HG03354 (cell line): ENCODE measurements at regions not wholly inside any gene's neighbourhood (a gene's known extent, or its start where the extent isn't known, plus 50 kb on each side); places are given as distances from the start of the nearest gene placed in this dataset.
"Not testable (repeated sequence)": the region's sequence is repeated elsewhere in the genome, so short reads cannot be mapped to it uniquely, and the experiment has no call there.

ENCODE experiments used
- ATAC-seq: cut with Tn5 transposase; IDR thresholded peaks from one replicate; pipeline ENCODE4 v1.9.1; 2021; ENCODE audit warnings: mild to moderate bottlenecking; ENCODE audit not compliant: unreplicated experiment, poor library complexity, severe bottlenecking

DNA sequence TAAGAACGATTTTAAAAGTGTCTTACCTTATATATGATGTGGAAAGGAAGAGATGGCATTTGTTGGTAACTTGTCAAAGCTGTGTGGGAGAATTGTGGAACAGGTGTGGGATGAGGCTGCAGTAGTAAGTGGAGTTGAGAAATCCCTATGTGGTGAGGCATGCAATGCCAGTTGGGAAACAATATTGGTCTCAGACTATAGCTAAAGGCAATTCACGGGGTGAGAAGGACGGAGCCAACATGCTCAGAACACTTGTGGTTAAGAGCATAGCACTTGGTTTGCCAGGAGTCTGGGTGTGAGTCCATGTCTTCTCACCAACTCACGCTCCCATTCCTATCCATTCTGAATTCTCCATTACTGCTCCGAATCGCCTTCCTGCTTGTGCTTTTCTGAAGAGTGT is 615.6 kb upstream of the ADAMTS9 start:
- ATAC-seq = no peak

DNA sequence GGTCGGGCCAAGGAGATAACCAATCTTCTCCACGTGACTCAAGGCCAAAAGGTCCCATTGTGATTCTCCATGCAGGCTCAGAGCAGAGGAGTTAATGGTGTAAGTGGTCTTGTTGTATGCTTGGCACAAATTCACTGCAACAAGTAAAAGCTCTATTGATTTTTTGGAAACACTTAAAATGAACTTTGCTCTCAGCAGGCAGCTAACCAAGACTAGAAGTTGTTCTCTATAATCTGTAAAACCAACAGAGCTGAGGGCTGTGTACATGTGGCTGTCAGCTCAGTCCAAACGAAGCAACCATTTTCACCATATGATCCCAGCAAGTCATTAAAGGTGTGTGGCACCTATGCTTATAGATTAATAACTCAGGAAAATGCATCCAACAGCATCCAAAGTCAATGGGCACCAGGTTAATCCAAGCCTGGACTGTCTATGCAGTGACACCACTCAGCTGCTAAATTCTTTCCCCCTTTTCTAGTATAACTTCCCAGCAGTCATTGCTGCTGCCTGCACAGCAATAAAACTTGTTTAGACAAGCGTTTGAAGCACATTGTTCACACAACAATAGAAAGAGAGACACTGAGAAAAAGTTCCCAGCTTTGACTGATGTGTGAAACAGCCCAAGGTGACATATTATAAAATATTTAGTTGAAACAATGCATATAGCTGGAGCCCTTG is 603.8 kb upstream of the ADAMTS9 start:
- no peak for ATAC-seq

DNA sequence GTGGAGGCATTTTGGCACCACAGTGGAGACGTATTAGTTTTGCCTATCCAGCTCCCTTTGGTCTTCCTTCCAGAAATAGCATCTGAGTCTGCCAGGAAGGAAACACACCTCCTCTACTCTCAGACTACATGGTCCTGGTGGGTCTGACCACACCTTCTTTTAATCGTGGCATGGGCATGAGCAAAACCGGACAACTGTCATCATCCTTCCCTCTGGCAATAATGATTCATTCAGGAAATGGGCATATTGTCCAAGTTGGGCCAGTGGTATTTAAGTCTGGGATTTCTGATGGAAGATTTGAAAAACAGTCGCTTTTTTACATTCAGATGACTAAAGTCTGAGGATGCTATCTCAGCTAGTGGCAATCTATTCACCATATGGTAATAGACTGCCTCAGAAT is 601.0 kb upstream of the ADAMTS9 start:
- ATAC-seq = no peak

DNA sequence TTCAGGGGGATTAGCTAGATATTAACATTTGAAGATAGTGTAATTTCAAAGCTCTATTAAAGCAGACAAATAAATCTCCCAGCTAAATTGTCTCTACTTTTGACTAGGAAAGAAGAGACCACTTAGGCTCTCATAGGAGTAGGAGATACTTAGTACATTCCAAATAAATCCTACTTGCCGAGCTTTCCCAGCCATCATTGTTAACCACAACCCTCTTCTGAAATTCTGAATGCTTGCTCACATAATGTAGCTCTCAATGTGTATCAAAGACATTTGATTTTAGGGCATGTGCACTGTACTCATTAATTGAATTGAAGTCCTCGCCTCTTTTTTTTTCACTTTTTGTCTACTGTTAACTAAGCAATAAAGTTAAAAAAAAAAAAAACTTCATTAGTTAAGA is 598.2 kb upstream of the ADAMTS9 start:
- no peak for ATAC-seq

DNA sequence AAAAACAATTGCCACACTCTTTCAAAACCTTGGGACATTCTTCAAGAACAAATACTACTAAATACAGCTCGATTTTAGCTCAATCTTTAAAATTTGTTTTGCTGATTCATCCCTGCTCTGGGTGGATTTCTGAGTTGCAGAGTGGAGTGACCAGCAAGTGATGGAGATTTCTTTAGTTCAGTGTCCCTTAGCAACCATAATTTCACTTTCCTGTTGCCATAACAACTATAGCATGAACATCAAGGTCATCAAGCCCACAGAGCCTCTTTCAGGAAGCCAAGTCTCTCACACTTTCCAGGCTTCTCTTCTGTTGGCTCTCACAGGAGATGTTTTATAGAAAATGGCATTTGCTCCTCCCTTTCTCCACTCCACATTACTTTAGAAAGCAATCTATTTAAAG is 597.2 kb upstream of the ADAMTS9 start:
- no peak for ATAC-seq

DNA sequence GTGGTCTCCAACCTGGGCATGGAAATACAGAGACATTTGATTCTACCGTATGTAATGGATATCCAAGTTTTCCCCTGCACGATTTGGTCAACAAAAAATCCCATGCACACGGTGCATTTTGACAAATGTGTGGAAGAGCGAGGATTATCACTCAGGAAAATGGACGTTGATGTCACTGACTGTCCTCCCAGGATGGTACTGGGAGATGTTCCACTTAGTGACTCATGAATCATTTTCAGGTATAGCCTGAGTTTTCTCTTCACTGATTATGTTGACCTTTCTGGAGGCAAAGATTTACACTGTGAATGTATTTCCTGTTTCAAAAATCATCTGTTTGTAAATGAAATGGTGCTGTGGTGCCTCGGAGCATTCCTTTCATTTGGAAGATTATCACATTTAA is 596.7 kb upstream of the ADAMTS9 start:
- ATAC-seq = no peak

DNA sequence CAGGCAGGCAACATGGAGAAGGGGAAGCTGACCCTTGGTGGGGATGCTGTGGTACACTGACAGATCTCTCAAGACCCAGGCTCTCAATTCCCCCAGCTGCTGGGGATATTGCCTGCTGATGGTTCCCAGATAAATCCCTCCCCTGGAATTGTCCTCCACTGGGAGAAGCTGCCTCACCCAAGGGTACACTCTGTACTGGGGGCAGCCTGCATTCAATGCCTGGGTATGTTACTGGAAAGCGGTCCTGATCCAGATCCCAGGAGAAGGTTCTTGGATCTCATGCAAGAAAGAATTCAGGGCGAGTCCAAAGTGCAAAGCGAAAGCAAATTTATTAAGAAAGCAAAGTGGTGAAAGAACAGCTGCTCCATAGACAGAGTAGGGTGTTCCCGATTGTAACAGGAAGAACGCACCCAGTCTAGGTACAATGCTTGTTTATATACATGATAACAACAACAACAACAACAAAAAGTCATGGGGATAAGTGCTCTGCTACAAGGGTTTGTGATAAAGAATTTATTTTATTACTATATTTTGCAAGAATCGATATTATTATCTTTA is 591.5 kb upstream of the ADAMTS9 start:
- no peak for ATAC-seq

DNA sequence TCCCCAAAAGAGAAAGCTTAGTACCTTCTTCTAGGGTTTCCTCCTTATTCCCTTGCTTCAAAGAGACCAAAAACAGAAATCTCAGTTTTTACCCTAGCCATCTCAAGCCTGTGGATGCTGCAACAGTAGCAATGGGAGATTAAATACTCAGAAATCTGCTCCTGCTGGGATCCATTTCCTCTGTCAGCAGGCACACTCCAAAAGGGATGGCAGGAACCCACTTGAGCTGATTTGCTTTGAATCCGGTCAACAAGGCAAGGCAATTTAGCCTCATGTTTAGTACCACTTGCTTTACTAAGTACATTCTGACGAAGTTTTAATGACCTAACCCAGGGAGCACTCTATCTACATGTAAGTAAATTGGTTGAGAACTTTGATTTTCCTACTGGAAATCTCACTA is 590.0 kb upstream of the ADAMTS9 start:
- ATAC-seq = no peak

DNA sequence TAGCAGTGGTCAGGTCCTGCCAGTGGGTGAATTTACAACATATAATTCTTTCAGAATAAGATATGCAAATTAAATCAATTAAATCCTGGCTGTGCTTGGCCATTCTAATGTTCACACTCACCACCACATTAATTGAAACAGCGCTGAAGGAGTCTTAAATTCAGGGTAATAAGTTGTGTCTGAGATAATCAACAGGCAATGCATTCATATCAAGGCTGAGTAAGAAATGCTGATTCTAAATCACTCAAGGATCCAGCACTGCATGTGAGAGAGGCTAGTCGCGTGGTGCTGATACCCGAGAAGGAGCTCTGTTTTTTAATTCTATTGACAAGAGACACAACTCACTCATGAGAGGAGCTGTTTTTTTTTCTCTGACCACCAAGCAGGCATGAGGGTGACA is 588.8 kb upstream of the ADAMTS9 start:
- ATAC-seq = no peak

DNA sequence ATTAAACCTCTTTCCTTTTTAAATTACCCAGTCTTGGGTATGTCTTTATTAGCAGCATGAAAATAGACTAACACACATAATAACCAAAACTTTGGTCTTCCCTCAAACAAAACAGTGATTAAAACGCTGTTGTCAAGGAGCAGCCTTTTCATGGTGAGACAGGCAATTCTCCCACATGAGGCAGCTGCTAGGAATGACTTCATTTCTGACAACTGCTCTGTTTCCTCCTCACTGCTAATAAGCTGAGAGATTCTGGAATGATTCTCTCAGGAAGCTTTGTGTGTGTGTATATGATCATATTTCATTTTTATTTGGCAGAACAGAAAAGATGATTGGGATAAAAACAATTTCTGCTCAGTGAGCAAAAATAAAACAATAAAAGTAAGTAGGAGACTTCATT is 580.6 kb upstream of the ADAMTS9 start:
- ATAC-seq = no peak

DNA sequence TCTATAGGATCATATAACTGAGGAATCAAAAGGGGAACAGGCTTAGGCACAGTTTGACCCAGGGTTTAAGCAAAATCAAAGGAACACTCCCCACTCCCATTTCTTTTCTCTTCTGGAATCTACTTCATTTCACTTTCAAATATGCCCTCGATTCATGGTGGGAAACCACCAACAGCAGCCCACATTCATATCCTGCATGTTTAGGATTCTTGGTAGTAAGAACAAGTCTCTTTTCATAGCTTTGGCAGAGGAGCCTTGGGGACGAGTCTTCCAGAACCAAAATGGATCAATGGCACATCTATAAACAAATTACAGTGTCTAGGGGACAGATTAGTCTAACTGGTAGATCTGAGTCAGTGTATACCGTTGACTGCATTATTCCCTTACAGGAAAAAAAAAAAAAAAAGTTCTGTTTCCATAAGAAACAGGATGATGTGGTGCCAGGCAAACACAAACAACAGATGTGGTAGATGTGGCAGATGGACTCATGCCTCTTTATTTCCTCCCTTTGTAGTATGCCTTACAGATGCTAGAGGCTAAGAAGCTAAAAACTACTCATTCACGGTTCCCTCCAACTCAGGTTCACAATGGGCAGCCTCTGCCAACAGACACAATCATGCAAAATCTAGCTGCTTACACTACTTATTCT is 578.3 kb upstream of the ADAMTS9 start:
- ATAC-seq = no peak

DNA sequence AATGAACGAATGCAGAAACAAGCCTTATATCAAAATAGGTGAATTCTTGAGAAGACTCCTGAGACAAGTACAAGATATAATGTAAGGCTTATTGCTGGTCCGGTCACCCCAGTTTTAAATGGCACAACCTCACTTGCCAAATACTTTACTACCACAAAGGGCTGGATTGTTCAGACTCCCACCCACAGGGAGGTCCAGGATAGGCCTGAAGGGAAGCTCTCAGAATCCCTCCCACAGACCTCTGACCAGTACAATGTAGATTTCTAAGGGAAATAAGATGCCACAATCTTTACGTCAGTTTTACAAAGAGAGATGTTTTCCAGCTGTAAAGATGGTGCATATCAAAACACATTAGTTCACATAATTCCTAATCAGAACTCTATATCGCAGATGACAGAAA is 577.7 kb upstream of the ADAMTS9 start:
- ATAC-seq = no peak

DNA sequence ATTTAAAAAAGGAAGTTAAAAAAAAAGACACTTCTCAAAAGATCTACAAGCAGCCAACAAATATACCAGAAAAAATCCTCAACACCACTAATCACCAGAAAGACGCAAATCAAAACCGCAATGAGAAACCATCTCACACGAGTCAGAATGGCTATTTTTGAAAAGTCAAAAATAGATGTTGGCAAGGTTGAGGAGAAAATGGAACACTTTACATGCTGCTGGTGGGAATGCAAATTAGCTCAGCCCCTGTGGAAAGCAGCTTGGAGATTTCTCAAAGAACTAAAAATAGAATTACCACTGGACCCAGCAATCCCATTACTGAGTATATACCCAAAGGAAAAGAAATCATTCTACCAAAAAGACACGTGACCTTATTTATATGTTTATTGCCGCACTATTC is 574.7 kb upstream of the ADAMTS9 start:
- no peak for ATAC-seq

DNA sequence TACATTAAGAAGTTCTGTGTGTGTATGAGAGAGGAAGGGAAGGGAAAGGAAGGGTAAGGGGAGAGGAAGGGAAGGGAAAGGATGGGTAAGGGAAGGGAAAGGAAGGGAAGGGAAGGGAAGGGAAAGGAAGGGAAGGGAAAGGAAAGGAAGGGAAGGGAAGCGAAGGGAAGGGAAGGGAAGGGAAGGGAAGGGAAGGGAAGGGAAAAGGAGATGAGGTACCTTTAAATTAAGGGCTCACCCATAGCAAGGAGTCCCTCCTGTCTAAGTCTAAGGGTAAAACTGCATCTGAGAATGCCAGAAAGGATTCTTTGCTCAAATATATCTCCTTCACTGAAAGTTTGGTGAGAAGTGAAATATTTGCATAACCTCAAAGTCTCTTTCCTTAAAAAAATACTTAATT is 572.1 kb upstream of the ADAMTS9 start:
- no peak for ATAC-seq

DNA sequence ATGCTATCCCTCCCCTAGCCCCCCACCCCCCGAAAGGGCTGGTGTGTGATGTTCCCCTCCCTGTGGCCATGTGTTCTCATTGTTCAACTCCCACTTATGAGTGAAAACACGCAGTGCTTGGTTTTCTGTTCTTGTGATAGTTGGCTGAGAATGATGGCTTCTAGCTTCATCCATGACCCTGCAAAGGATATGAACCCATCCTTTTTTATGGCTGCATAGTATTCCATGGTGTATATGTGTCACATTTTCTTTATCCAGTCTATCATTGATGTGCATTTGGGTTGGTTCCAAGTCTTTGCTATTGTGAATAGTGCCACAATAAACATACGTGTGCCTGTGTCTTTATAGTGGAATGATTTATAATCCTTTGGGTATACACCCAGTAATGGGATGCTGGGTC is 565.1 kb upstream of the ADAMTS9 start:
- ATAC-seq = not testable (repeated sequence)

DNA sequence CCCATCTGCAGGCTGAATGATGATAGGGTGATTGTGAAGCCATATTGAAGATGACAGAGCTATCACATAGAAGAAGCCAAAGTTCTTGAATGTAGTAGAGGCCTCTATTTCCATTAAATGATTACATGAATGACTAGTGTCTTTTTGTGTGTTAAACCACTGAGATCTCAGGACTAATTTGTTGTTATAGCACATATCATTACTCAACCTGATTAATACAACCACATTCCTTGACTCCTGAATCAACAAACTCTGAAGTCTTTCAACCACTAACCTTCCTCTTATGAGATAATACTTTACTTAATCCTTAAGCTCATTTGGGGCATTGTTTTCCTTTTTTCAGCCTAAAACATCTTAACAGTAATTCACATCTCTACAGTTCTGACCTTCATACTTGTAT is 564.5 kb upstream of the ADAMTS9 start:
- ATAC-seq = no peak

DNA sequence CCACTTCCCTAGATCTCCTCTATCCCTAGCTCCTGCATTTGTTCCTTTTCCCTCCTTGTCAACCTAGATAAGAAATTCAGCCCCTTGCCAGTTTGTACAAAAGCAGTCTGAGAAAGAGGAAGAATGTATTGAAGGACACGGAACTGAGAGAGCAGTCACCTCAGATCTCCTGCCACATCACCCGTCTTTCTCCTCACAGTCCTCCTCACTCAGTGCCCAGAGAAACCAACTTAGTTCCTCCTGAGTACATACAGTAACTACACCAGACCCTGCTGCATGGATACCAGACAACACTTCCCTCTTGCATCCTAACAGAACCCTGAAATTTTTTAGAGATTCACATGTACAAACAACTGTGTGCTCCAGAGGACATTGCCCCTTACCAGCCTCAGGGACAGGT is 563.6 kb upstream of the ADAMTS9 start:
- no peak for ATAC-seq

DNA sequence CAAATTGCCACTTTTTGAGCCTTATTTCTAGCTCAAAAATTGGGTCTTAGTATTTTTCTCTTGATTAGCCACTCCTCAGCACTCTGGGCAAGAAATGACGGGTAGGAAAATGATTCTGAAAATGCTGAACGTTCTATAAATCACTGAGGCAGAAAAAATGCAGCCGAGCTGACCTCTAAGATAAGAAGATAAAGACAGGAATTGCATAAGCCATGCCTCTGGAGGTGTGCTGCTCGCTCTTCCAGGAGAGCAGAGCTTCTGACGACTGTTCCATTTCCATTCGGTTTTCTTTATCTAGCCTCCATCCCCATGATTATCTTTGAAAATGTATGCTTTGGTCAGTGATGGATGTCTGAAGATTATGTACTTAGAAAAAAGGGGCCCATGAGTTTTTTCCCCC is 558.8 kb upstream of the ADAMTS9 start:
- no peak for ATAC-seq

DNA sequence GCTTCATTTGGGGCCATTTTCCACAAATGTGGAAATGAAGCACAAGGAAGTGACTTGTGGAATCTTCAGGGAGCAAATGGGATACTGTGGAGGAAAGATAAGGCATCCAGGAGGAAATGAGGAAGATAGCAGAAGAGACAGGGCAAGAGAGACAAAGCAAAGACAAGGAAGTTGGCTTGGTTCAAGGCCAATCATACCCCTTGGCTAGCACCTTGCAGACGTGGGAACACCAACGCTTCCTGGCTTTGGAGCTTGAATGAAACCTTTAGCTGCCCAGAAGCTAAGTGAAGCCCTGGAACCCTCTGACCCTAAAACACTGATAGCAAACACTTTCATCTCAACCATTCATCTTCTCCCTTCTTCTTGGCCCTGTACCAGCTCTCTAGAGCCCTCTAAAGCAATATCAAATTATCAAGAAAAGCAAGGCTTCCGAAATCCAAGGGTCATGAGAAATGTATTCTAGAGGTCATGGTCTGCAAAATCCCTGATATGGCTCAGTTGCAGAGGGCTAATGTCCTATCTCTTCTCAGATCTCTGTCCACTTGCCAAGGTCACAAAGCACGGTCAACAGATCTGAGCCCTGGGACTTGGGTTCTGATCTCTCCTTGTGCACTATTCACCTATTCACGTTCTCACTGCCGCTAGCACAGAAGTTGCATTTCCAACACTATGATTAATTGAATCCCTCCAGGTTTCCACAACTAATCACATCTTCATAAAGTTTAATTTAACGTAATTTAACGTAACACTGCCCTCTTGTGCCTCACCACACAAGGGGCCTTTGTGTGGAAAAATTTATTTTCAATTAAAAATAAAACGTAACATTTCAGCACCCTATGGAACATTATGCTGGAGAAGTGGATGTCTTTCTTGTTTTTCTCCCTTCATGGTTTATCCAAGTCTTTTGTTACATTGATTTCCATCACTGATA is 557.6 kb upstream of the ADAMTS9 start:
- no peak for ATAC-seq

DNA sequence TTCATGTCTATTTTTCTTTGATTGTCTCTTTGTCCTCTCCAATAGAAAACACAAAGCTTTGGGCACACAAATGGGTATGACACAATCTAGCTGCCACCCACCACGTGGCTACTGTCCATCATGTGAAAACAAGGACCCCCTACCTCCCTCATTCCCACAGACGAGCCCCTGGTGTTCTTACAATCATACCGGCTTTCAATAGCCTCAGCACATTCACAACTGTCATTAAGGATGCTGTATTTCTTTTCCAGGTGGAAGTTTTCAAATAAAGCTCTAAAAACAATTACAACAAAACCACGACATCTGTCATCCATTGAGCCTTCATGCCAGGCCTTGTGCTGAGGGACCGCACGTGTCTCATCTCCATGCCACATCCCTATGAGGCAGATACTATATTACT is 552.6 kb upstream of the ADAMTS9 start:
- ATAC-seq = no peak

DNA sequence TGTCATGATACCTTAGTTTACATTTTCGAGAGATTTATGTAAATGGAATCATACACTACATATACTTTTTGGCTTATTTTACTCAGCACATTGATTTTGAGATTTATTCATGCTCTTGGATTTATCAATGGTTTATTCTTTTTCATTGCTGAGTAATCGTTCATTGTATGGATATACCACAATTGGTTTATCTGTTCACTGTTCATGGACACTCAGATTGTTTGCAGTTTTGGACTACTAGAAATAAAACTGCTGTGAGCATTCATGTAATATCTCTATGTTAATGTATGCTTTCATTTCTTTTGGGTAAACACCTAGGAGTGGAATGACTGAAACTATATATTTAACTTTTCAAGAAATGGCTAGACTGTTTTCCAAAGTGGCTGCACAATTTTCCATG is 550.9 kb upstream of the ADAMTS9 start:
- ATAC-seq = no peak
